Stimulated activated memory B cell treated with anti-CD40 and anti-IgM and Interleukin-4, amounts not matched to agents 10 μg/mL and 1 μg/mL and 100 μg/mL, for 72 hours (primary cell): ENCODE measurements at regions not wholly inside any gene's neighbourhood (a gene's known extent, or its start where the extent isn't known, plus 50 kb on each side); places are given as distances from the start of the nearest gene placed in this dataset.
A peak's percentile ranks its signal among the peaks of the same experiment; 100 is the strongest.
"Not testable (repeated sequence)": the region's sequence is repeated elsewhere in the genome, so short reads cannot be mapped to it uniquely, and the experiment has no call there.

Experiments used
- ATAC-seq: fragments of 150-1000 bp; cut with Tn5 transposase; 2 replicates; pipeline ENCODE4 v1.10.0; 2021
- H3K27ac Mint-ChIP-seq: one replicate; pipeline ENCODE4 v1.8.0; 2022; ENCODE audit warnings: mild to moderate bottlenecking, mixed read lengths
- H3K27me3 Mint-ChIP-seq: one replicate; pipeline ENCODE4 v1.8.0; 2022; ENCODE audit warnings: mixed read lengths
- H3K36me3 Mint-ChIP-seq: one replicate; pipeline ENCODE4 v1.8.0; 2022; ENCODE audit warnings: mixed read lengths
- H3K4me1 Mint-ChIP-seq: one replicate; pipeline ENCODE4 v1.8.0; 2022; ENCODE audit warnings: mixed read lengths
- H3K4me3 Mint-ChIP-seq: one replicate; pipeline ENCODE4 v1.8.0; 2022; ENCODE audit warnings: mild to moderate bottlenecking, moderate library complexity, mixed read lengths
- H3K9me3 Mint-ChIP-seq: one replicate; pipeline ENCODE4 v1.8.0; 2022; ENCODE audit warnings: mixed read lengths

DNA sequence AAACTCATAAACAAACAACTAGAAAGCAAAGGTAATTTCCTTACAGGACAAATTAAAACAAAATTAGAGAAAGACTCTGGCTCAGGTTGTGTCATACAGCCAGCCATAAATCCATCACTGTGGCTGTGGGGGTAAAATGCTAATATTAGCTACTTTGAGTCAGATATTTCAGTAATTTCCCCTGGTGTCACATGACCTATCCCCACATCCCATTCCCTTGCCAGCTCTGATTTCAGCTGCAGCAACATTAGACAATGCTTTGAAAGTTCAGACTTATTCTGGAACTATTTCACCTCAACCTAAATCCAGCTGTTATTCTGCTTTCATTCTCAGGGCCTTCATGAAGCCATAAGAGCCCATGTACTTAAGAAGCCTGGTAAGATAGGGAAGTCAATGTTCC, 55.3 kb downstream of the RPL10L start:
- Mint-ChIP-seq H3K9me3 (peaks cover 5% of the 10 kb centered on the region), H3K4me3 (no peak overlapping the region), H3K27me3 (no peaks in the 10 kb centered on the region), H3K27ac (no peak overlapping the region), H3K36me3 (no peaks in the 10 kb centered on the region), H3K4me1 (no peaks in the 10 kb centered on the region)
- no peak for ATAC-seq

DNA sequence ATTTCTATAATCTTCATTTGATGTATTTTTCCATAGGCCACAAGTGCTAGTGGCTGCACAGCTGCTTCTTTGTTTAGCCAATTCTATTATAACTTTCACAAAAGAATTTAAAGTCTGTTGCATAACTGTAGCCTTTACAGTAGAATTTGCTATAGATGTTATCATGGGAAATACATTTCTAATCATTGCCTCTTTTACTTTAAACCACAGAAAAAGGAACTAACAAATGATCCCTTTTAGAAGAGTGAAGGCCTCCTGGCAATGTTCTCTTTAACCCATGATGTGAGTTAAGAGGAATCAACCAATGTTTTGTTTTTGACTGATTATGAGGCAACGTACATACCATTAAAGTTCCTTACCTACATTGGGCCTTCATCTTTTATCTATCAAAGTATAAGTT, 68.8 kb downstream of the RPL10L start:
- Mint-ChIP-seq H3K27ac (no peak overlapping the region), H3K9me3 (no peaks in the 10 kb centered on the region), H3K27me3 (no peaks in the 10 kb centered on the region), H3K36me3 (no peaks in the 10 kb centered on the region), H3K4me3 (no peak overlapping the region), H3K4me1 (no peaks in the 10 kb centered on the region)
- ATAC-seq = no peak

DNA sequence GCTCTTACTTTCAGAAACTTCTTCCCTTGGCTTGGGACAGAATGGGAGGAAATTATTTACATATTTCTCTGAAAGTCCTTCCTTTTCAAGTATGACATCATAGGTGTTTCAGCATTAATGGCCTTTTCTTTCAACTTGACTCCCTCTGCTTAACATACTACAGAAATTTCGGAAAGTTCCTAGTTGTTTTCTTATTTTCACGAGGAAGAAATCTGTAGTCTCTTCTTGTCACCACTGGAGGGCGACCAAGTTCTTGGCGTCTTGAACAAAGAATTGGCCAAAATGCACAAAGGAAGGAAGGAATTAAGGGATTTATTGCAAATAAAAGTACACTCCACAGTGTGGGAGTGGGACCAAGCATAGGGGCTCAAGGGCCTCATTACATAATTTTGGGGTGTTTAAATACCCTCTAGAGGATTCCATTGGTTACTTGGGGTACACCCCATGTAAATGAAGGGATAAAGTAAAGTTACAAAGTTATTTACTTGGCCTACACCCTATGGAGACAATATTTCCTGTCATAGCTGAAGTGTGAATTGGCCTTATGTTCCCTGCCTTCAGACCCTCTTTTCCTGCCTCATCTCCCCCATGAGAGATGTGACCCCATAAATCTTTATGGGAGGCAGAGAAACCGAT, 70.4 kb downstream of the RPL10L start:
- ATAC-seq = no peak
- Mint-ChIP-seq H3K9me3 (no peaks in the 10 kb centered on the region), H3K27ac (no peak overlapping the region), H3K27me3 (no peaks in the 10 kb centered on the region), H3K4me1 (no peaks in the 10 kb centered on the region), H3K4me3 (no peak overlapping the region), H3K36me3 (no peaks in the 10 kb centered on the region)

DNA sequence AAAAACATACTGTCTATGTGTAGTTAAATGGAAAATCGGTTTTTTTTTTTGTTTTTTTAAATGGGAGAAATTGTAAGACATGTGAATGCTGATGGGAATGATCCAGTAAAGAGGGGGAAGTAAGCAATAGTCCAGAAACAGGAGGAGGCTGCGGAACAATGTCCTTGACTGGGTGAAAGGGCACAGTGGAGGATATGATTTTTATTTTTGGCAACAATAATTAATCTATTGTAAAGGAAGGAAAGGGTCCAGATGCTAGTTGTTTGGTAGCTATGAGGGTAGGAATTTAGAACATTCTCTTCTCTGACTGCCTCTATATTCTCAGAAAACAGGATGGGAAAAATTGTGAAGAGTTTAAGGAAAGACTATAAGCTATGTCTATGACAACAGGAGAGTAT, 76.6 kb downstream of the RPL10L start:
- no peaks in the 10 kb centered on the region for H3K27me3 Mint-ChIP-seq
- H3K4me3 Mint-ChIP-seq = no peak overlapping the region
- ATAC-seq = no peak
- no peak overlapping the region for H3K27ac Mint-ChIP-seq
- peaks cover 9% of the 10 kb centered on the region for H3K9me3 Mint-ChIP-seq
- H3K4me1 Mint-ChIP-seq = no peaks in the 10 kb centered on the region
- no peaks in the 10 kb centered on the region for H3K36me3 Mint-ChIP-seq

DNA sequence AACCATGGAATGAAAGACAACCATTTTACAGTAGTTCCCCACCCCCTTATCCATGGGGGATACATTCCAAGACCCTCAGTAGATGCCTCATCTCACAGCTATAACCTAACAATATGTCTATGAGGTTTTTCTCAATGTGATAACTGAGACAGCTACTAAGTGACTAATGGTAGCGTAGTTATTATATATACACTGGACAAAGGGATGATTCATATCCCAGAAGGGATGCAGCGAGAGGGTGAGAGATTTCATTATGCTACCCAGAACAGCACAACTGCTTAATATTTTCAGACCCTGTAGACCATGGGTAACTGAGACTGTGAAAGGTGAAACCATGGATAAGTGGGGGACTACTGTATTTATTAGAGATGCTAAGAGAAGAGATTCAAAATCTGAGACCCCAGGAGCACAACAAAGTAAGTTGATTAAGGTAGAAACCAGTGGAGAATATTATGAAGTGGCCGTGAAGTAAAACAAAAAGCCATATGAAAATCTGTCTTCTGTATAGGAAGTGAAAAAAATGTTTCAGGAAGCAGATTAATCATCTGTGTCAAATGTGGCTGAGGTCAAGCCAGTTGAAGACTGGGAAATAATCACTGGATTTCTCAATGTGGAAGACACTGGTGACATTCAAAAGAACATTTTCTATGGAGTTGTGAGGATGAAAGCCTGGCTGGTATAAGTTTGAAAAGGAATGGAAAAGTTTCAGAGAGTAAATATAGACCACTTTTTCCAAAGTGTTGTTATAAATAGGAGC, 77.2 kb downstream of the RPL10L start:
- ATAC-seq = no peak
- peaks cover 9% of the 10 kb centered on the region for H3K9me3 Mint-ChIP-seq
- H3K27ac Mint-ChIP-seq = no peak overlapping the region
- H3K36me3 Mint-ChIP-seq = no peaks in the 10 kb centered on the region
- no peaks in the 10 kb centered on the region for H3K27me3 Mint-ChIP-seq
- no peaks in the 10 kb centered on the region for H3K4me1 Mint-ChIP-seq
- no peak overlapping the region for H3K4me3 Mint-ChIP-seq

DNA sequence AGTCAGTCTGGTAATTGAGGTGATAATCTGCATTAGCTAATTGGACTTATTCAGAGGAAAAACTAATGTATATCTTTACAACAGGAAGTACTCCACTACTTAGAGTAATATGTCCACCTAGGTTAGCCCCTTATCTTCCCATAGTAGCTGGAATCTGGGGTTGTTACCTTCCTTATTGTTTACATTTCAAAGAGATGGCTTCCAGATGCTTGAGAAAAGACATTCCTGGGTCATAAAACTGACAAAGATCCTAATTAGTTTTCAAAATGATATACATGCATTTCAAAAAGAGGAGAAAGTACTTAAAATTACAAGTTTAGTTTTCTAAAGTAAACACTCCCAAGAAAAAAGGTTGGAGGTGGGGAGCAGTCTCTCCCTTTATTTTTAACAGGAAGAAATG, 78.1 kb downstream of the RPL10L start:
- H3K4me1 Mint-ChIP-seq = no peaks in the 10 kb centered on the region

DNA sequence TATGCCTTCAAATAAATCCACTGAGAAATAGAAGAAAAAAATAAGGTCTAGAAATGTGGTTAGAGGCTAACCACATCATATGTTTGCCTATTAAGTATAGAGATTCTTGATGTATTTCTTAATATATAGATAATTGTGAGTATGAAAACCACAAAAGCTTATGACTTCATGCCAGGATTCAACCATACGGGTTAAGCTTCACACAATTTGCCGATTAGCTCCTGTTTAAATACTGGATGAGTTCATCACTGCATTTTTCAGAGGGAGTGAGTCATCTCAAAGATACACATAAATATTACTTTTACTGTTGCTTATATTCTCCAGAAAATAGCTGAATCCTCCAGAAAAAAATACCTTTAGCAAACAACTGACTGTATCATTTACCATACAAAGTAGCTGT, 79.6 kb downstream of the RPL10L start:
- ATAC-seq = no peak
- H3K27me3 Mint-ChIP-seq = no peaks in the 10 kb centered on the region
- no peak overlapping the region for H3K27ac Mint-ChIP-seq
- no peaks in the 10 kb centered on the region for H3K4me1 Mint-ChIP-seq
- no peak overlapping the region for H3K4me3 Mint-ChIP-seq
- H3K9me3 Mint-ChIP-seq = peaks cover 11% of the 10 kb centered on the region
- no peaks in the 10 kb centered on the region for H3K36me3 Mint-ChIP-seq

More for the DNA sequence above, 78.1 kb downstream of the RPL10L start:
- no peak for ATAC-seq
- H3K9me3 Mint-ChIP-seq = peaks cover 9% of the 10 kb centered on the region
- no peaks in the 10 kb centered on the region for H3K27me3 Mint-ChIP-seq
- H3K27ac Mint-ChIP-seq = no peak overlapping the region
- no peaks in the 10 kb centered on the region for H3K36me3 Mint-ChIP-seq
- no peak overlapping the region for H3K4me3 Mint-ChIP-seq

DNA sequence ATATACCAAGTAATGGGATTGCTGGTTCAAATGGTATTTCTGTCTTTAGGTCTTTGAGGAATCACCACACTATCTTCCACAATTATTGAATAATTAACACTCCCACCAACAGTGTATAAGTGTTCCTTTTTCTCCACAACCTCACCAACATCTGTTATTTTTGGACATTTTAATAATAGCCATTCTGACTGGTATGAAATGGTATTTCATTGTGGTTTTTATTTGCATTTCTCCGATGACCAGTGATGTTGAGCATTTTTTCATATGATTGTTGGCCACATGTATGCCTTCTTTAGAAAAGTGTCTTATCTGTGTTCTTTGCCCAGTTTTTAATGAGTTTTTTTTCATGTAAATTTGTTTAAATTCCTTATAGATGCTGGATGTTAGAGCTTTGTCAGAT, 83.4 kb downstream of the RPL10L start:
- not testable (repeated sequence) for H3K9me3 Mint-ChIP-seq, H3K27ac Mint-ChIP-seq, H3K27me3 Mint-ChIP-seq, H3K4me3 Mint-ChIP-seq, H3K4me1 Mint-ChIP-seq, ATAC-seq, H3K36me3 Mint-ChIP-seq

DNA sequence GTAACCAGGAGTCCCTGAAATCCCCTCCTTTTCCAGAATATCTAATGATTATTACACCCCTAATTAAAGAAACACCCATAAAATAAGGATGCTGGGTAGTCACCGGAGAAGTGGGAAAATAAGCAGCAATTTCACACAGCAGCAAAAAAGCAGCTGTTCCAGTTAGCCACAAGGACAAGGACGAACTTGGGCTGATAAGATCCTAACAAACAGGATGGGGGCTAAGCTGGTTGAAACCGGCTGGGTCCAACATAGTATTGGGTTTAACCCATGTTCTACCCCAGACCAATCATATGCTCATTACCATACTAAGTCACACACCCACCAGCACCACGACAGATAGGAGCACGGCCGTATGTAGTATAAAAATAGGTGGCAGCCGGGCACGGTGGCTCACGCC, 100.7 kb downstream of the RPL10L start:
- Mint-ChIP-seq H3K27me3 (no peaks in the 10 kb centered on the region), H3K9me3 (peaks cover 22% of the 10 kb centered on the region), H3K4me1 (no peaks in the 10 kb centered on the region), H3K36me3 (no peaks in the 10 kb centered on the region), H3K4me3 (no peak overlapping the region), H3K27ac (no peak overlapping the region)
- no peak for ATAC-seq

DNA sequence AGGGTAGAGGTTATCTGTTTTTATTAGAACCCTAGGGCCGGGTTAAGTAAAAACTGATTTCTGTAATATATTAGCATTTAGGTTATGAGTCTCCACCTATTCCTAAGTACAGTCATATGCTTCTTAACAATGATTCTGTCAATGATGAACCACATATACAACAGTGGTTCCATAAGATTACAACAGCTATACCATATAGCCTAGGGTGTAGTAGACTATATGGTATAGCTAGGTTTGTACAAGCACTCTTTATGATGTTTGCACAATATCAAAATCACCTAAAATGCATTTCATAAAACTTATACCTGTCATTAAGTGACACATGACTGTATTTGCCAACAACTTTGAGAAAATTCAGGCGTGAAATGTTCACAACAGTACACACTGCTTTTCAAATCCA, 110.6 kb downstream of the RPL10L start:
- Mint-ChIP-seq H3K27ac (no peak overlapping the region), H3K36me3 (no peaks in the 10 kb centered on the region), H3K9me3 (peaks cover 6% of the 10 kb centered on the region), H3K27me3 (no peaks in the 10 kb centered on the region), H3K4me3 (no peak overlapping the region), H3K4me1 (no peaks in the 10 kb centered on the region)
- no peak for ATAC-seq

DNA sequence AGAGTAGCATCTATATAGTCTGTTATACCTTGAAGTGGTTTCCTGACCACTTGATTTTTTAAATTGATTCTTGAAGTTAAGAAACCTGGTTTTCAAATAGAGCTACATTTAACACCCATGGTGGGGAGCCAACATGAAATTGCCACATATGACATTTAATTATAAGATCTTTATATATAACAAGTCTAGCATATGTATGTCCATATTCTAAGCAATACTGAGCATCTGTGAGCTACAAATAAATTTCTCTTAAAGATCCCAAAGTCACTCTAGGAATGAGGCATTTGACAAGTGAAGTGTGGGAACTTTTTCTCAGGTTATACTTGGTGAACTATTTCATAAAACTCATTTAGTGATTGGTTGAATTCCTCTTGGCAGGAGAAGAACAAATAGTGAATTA, 132.5 kb downstream of the RPL10L start:
- Mint-ChIP-seq H3K4me3 (no peak overlapping the region), H3K4me1 (no peaks in the 10 kb centered on the region), H3K9me3 (peaks cover 7% of the 10 kb centered on the region), H3K27me3 (no peaks in the 10 kb centered on the region), H3K36me3 (no peaks in the 10 kb centered on the region), H3K27ac (no peak overlapping the region)
- no peak for ATAC-seq

DNA sequence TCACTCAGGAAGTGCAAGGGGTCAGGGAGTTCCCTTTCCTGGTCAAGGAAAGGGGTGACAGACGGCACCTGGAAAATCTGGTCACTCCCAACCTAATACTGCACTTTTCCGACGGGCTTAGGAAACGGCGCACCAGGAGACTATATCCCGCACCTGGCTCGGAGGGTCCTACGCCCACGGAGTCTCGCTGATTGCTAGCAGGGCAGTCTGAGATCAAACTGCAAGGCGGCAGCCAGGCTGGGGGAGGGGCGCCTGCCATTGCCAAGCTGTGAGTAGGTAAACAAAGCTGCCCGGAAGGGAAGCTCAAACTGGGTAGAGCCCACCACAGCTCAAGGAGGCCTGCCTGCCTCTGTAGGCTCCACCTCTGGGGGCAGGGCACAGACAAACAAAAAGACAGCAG, 142.8 kb downstream of the RPL10L start:
- not testable (repeated sequence) for H3K27me3 Mint-ChIP-seq, H3K27ac Mint-ChIP-seq, H3K36me3 Mint-ChIP-seq, H3K9me3 Mint-ChIP-seq, H3K4me1 Mint-ChIP-seq, ATAC-seq, H3K4me3 Mint-ChIP-seq

DNA sequence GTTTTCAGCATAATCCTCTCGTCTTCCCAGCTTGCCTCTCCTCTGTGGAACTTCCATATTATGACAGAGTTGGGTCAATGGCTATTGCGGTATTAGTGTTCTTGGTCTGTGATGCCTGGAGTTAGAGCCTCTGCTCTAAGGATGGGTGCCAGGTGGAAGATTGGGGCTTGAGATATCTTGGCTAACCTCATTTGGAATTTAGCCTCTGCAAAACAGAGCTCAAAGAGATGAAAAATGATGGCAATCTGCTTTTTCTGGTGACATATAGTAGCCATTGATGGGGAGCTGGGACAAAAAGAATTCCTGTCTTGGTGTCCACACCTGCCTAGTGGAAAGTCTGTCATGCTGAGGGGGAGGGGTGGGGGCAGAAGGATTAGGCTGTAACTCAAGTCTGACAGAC, 152.1 kb downstream of the RPL10L start:
- no peaks in the 10 kb centered on the region for H3K9me3 Mint-ChIP-seq
- H3K4me1 Mint-ChIP-seq = no peaks in the 10 kb centered on the region
- no peak overlapping the region for H3K27ac Mint-ChIP-seq
- no peaks in the 10 kb centered on the region for H3K27me3 Mint-ChIP-seq
- ATAC-seq = no peak
- no peak overlapping the region for H3K4me3 Mint-ChIP-seq
- no peaks in the 10 kb centered on the region for H3K36me3 Mint-ChIP-seq

DNA sequence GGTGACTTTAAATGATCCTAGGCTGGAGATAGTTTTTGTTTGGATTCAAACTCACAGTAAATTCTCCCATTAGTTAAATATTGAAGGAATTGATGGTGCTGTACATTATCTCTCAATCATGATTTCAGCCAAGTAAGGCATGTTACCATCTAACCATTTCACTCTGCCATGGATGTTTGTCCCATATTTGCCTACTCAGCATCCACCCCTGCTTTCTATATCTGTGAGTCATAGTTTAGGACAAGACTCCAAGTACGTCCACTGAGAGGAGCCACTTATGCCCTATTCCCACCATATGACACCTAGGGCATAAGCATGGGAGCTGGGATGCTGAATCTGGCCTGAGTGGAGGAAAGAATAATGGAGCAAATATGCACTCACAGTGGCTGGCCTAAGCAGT, 155.2 kb downstream of the RPL10L start:
- no peaks in the 10 kb centered on the region for H3K4me1 Mint-ChIP-seq
- no peak for ATAC-seq
- H3K4me3 Mint-ChIP-seq = no peak overlapping the region

DNA sequence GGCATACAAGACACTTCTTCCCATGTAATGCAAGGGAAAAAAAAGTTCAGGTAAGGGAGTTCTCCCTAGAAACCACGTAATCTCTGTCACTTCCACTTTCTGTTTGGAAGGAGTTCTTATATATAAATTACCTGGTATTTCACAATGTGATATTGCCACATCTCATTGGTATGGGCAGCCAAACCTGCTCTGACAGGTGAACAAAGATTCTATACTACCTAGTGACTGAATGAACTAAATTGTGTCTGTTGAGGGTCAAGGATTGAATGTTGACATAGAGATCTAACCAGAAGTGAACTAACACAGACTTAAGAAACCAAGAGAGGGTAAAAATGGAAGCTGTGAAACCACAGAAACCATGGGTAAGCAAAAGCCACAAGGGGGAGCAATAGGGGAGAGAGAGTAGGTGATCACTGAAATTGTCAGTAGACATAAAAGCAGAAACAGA, 161.3 kb downstream of the RPL10L start:
- Mint-ChIP-seq H3K36me3 (no peaks in the 10 kb centered on the region), H3K4me3 (no peak overlapping the region), H3K9me3 (peaks cover 5% of the 10 kb centered on the region), H3K4me1 (no peaks in the 10 kb centered on the region), H3K27ac (no peak overlapping the region), H3K27me3 (no peaks in the 10 kb centered on the region)
- ATAC-seq = peak; percentile 36

More for the DNA sequence above, 155.2 kb downstream of the RPL10L start:
- Mint-ChIP-seq H3K9me3 (peaks cover 5% of the 10 kb centered on the region), H3K27ac (no peak overlapping the region), H3K27me3 (no peaks in the 10 kb centered on the region), H3K36me3 (no peaks in the 10 kb centered on the region)

DNA sequence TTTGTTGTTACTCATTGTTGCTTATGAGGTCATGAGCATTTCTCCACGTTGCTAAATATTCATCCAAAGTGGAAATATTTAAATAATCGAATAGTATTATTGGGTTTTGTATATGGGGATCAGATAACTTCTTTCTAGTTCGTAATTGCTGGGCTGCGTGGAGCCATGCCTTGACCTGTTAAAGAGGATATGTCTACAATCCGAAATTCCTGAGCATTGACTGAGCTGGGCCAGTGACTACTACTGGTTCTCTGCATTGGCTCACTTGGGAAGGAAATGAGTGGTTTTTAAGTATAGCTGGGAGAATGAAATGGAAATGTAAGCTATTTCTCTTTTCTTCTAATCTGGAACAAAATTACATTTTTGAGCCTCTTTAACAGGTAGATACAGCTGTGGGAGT, 163.2 kb downstream of the RPL10L start:
- H3K27ac Mint-ChIP-seq = no peak overlapping the region
- no peaks in the 10 kb centered on the region for H3K27me3 Mint-ChIP-seq
- H3K36me3 Mint-ChIP-seq = no peaks in the 10 kb centered on the region
- H3K4me1 Mint-ChIP-seq = no peaks in the 10 kb centered on the region
- peaks cover 2% of the 10 kb centered on the region for H3K9me3 Mint-ChIP-seq
- ATAC-seq = no peak
- H3K4me3 Mint-ChIP-seq = no peak overlapping the region
